HG02623 (cell line): ENCODE measurements at regions not wholly inside any gene's neighbourhood (a gene's known extent, or its start where the extent isn't known, plus 50 kb on each side); places are given as distances from the start of the nearest gene placed in this dataset.

Experiments
- ATAC-seq: cut with Tn5 transposase; IDR thresholded peaks from one replicate; pipeline ENCODE4 v1.9.1; 2021; ENCODE audit warnings: moderate library complexity; ENCODE audit not compliant: unreplicated experiment

DNA sequence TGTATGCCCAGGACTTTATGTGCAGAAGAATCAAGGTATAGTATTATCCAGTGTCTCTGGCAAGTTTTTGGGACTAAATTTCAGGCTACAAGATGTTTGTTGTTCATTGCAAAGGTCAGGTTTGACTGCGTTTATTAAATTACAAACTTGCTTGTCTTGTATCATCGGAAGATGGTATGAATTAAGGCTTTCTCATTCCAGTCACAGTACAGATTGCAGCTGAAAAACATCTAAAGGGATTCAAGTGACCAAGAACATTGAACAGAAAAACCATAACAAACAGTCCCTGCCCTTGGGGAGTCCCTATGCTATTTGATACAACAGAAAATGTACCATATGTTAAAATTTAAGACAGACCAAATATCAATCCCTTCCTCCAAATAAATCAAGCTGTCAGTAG is 244.7 kb upstream of the TNC start:
- no peak for ATAC-seq

DNA sequence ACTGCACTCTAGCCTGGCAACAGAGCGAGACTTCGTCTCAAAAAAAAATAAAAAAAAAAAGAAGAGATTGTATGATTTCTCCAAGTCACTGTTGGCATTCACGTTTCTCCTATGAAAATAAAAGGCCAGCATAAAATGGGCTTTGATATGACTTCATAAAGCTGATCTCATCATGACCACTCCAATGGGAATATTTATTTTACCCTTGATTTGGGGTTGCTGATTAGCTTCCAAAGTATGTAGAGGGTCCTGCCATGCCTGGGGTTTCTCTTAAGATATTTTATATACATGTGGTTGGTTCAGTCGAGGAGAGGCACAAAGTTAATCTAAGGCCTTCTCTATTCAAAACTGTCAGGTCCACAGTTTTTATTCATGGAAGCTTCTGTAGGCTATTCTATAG is 247.0 kb upstream of the TNC start:
- ATAC-seq = no peak

GRCh38 chr9:115367321-115367720 is 249.4 kb upstream of the TNC start:
- no peak for ATAC-seq

DNA sequence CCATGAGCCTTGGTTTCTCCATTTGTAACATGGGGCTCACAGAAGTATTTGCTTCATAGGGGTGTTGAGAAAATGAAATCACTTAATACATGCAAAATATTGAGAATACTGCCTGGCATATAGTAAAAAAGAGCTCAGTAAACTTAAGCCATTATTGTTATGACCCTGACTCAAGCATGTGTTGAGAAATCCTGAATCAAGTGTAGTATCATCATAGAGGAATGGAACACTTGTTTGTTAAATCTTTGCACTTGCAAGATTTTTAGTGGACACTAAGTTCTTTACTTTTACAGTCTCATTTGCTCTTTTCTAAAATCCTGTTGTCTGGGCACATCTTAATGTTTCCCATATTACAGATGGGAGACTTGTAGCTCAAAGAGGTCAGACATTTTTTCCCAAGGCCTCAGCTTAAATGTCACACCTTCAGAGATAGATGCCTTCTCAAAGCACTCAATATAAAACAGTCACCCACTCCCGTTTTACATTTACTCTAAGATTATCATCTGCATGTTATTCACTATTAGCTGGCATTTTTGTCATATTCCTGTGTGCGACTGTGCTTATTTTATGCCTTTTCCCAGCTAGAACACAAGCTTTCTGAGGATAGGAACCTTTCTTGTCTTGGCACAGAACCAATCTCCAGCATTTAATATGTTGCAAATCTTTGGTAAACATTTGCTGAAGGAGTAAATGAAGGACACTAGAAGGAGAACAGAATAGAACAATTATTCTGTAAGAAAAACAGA is 250.0 kb upstream of the TNC start:
- no peak for ATAC-seq

GRCh38 chr9:115369322-115369957 is 251.5 kb upstream of the TNC start:
- ATAC-seq = no peak

DNA sequence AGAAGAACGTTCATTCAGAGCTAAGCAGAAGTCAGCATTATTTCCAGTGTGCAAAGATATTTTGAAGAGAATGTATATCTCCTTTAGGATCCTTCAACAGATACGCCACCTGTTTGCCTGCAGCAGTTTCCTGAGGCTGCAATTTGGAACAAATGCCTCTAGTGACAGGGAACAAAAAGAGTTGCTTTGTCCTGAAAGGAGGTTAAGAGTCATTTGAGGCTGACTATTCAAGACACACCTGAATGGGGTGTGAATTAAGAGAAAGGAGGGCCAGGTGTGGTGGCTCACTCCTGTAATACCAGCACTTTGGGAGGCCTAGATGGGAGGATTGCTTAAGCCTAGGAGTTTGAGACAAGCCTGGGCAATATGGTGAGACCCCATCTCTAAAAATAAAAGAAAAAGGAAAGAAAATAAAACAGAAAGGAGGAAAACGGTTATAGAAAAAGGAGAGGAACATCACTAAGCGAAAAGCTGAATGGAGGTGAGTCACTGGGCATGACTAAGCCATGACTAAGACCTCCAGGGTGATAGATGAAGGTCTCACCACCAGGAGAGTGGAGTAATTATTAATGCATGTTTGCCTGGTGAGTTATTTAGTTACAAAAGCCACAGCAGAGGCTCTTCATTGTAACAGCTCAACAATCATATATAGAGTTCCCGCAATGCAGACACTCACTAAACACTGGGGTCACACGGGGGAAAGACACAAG is 255.2 kb upstream of the TNC start:
- ATAC-seq = peak; percentile 79

DNA sequence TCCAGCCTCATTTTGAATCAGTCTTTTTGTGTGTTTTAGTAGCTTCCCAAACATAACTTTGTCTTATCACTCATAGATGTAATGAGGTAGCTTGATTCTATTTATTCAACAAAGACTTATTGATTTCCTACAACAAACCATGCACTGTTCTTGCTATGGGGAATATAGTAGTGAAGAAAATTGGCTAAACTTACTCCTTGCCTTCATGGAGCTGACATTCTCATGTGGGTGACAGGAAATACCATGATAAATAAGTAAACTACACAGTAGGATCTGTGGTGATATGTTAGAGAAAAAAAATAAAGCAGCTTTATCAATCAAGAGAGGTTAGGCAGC is 255.7 kb upstream of the TNC start:
- ATAC-seq = no peak

DNA sequence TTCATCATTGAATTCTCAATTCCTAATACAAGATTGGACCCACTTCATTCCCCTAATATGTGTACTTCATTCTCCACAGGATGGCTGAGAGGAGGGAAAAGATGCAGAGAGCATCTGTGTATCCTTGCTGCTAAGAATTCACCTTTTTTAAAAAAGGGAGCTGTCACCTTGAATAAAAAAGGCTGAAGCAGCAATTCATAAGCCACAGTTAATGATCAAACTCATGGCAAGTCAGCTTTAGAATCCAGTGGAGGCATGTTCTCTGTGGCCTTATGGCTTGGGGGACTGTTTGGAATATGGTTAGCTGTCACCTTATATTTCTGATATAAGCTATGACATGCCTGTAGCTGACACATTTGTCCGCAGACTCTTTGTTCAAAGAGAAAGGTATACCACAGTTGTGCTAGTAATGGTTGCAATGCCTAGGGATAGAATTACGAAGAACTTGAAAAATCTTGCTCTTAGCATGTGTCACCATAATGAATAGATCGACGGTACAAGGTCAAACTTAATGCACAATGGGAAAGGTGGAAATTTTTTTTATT is 256.8 kb upstream of the TNC start:
- ATAC-seq = no peak

GRCh38 chr9:115378241-115378640 is 260.3 kb upstream of the TNC start:
- no peak for ATAC-seq

DNA sequence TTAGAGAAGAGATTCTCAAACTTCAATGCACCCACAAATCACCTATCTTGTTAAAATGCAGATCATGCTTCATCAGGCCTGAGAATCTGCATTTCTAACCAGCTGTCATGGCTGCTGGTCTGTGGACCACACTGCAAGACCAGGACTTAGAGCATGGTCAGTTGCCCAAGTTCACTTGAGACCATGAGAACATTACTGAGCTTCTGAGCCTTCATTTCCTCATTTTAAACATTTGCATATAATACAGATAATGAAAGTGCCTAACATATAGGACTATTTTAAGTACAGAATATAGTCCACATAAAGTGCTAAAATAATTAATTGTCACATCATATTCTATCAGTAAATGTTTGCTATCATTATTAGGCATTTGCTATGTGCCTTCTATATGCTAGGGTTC is 260.8 kb upstream of the TNC start:
- ATAC-seq = no peak

GRCh38 chr9:115379719-115380118 is 261.8 kb upstream of the TNC start:
- no peak for ATAC-seq

- ATAC-seq = no peak
Measured at GRCh38 chr9:115382865-115383264, 264.9 kb upstream of the TNC start.

GRCh38 chr9:115385383-115386122 is 267.6 kb upstream of the TNC start:
- ATAC-seq = no peak

- no peak for ATAC-seq
Measured at GRCh38 chr9:115386963-115387770, 269.2 kb upstream of the TNC start.

DNA sequence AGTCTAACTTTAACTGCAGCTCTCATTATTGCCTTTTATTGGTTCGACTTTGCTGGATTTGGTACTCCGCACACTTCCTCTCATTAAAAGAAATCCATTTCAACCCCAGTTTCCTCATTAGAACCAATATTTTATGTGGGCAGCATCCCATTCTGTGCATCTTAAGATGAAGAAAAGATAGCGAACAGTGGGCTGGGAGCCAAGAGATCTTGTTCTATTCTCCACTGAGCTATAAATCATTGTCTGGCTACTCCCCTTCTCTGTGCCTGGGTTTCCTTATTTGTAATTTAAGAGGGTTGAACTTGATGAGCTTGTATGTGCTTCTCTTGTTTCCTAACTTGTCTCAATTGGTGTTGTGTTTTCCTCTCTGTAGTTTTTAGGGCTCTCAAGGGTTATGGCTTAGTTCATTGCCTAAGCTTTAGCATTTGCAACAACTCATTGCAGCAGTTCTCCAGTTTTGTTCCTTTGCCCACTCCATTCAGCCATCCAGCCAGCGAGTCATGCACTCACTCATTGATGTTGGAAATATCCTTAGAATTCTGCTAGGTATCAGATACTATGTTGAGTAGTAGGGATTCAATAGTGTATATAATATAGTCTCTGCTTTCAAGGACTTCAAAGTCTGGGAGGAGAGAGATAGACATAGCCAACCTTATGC is 273.3 kb upstream of the TNC start:
- no peak for ATAC-seq

DNA sequence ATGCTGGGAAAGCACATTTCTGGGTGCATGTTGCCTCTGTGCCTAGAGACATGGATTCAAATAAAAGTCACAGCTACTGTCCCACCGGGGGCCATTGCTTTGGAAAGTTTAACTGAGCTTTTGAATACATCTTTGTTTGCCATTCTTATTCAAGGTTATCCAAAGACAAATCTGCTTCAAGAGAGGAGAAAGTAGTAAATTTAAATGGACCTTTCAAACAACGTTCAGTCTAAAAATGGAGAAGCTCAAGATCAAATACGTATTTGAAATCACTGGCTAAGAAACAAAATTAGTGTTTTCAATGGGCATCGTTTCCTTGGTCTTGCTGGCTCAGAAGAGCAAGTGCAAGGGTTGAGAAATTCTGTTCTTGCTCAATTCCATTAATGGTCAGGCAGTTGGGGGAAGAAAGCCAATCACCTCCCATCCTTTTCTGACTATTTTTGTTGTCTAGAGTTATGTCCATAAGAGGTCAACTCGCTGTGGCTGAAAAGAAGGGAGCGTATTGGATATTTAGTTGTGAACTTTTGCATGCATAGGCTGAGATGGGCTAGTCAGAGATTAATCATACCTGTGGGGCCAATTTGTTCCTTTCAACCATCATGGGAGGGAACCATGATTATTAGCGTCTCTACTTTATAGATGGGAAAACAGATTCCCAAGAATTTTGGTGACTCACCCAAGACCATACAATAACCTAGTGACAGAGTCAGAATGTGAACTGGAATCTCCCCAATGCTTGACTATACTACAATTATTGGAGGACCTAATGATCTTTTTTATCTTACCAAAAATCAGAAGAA is 276.2 kb upstream of the TNC start:
- ATAC-seq = no peak

GRCh38 chr9:115395511-115396021 is 277.6 kb upstream of the TNC start:
- ATAC-seq = no peak

- ATAC-seq = no peak
Measured at GRCh38 chr9:115396071-115396529, 278.1 kb upstream of the TNC start.
